ENCODE measurements at regions not wholly inside any gene's neighbourhood (a gene's known extent, or its start where the extent isn't known, plus 50 kb on each side); places are given as distances from the start of the nearest gene placed in this dataset.

DNA sequence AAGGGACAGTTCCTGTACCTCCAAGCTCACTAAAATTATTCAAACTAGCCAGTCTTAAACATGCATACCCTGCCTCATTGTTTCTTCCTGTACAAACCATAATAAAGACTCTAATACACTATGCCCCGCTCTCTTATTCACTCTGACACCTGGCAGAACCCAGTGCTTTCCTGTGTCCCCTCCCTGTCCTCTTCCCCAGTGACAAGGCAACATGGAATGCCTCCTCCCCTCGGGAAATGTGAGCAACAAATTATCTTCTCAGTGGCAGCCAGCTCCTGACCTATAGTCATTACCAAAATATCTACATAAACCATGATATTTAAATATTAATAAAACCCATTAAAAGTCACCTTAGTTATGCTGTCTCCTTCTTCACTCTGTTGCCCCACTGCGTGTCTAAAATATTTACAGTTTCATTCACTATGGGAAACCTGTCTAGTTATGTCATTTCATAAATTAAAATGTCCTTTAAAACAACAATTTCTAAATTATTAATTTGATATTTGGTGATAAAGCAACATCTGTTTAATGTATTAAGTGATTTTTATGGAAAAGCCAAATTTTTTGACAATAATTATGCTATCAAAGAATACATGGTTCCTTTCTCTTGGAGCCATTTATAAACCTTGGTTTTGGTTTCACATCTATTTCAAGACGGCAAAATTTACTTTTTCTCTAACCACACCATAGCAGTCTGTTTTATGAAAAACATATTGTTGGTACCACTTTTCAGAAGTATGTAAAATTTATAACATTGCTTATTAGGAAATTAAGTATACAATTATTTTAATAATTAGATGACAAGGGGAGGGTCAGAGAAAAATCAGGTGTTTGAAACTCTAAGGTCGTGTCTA lies 1355.2 kb downstream of the XPNPEP1 start:
- no peak overlapping the region for H3K4me3 ChIP-seq (ENCODE audit: low read depth, low read length)
- TF ChIP-seq, protein P1, sequence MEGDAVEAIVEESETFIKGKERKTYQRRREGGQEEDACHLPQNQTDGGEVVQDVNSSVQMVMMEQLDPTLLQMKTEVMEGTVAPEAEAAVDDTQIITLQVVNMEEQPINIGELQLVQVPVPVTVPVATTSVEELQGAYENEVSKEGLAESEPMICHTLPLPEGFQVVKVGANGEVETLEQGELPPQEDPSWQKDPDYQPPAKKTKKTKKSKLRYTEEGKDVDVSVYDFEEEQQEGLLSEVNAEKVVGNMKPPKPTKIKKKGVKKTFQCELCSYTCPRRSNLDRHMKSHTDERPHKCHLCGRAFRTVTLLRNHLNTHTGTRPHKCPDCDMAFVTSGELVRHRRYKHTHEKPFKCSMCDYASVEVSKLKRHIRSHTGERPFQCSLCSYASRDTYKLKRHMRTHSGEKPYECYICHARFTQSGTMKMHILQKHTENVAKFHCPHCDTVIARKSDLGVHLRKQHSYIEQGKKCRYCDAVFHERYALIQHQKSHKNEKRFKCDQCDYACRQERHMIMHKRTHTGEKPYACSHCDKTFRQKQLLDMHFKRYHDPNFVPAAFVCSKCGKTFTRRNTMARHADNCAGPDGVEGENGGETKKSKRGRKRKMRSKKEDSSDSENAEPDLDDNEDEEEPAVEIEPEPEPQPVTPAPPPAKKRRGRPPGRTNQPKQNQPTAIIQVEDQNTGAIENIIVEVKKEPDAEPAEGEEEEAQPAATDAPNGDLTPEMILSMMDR (IDR thresholded peaks at IDR 0.05; ENCODE audit: insufficient read depth, low read length, missing control alignments) = no peak
- DNase-seq (ENCODE audit: low read depth, low spot score) = no peak
- ChIA-PET CTCF (no interaction called here), POLR2A (no interaction called here)

DNA sequence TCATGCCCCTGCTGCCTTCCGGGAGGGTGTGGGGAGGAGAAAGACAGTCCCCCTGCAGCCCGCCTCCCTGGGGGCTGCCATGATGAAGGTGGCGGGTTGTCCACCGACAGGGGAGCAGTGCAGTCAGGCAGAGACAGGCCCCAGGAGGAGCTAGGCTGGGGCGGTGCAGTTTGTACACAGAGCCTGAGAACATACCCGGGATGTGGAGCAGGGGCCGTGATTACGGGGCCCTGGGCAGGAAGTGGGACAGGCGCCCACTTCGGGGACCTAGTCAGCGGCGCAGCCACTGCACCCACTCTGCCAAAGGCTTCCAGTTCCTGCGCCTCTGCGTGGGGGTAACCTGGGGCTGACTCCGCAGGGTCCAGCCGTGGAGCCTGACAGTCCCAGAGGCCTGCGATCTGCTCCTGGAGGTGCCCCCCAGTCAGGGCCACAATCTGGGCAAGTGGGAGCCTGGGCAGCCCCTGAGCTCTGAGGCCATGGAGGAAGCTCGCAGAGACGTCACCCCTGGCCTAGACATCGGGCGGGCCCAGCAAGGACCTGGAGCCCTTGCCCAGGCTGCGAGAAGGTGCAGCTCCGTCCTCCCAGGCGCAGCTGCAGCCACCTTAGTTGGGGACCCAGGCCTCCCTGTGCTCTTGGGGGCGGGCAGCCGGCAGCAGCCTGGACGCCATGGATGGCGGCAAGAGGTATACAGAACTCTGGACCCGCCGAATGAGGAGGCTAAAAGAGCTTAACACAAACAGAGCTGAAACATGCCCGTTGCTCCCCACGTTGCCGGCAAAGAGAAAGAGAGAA lies 1356.8 kb downstream of the XPNPEP1 start:
- CTCF ChIA-PET = no interaction called here
- no peak for DNase-seq (ENCODE audit: low read depth, low spot score)
- H3K4me3 ChIP-seq (ENCODE audit: low read depth, low read length) = no peak overlapping the region
- POLR2A ChIA-PET = no interaction called here
- TF ChIP-seq, protein P1 (IDR thresholded peaks at IDR 0.05; ENCODE audit: insufficient read depth, low read length, missing control alignments) = no peak

DNA sequence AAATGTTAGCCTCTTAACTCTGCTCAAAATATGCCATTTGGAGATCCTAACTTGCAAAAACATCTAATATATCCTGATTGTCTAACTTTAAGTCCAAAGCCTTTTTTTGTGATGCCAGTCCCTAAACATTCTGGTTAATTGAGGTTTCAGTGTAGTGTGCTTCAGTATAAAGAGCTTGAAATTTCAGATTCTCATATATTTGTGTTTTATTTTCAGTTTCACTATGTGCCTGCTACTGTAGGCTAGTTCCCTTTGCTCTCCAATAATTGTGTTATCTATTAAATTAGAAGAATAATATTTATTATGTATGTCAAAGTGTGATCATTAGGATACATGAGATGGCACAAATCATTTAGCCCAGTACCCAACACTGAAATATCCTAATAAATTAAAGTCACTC lies 1361.2 kb downstream of the XPNPEP1 start:
- ChIA-PET CTCF (interaction anchor here (0.6 to 1.1 kb wide), 2 partner anchors 20 to 486 kb away, joined by 3 read pairs; no protein-coding TSS in a partner anchor), POLR2A (no interaction called here)
- H3K4me3 ChIP-seq (ENCODE audit: low read depth, low read length) = no peak overlapping the region
- DNase-seq (ENCODE audit: low read depth, low spot score) = no peak
- TF ChIP-seq, protein P1 (IDR thresholded peaks at IDR 0.05; ENCODE audit: insufficient read depth, low read length, missing control alignments) = no peak

DNA sequence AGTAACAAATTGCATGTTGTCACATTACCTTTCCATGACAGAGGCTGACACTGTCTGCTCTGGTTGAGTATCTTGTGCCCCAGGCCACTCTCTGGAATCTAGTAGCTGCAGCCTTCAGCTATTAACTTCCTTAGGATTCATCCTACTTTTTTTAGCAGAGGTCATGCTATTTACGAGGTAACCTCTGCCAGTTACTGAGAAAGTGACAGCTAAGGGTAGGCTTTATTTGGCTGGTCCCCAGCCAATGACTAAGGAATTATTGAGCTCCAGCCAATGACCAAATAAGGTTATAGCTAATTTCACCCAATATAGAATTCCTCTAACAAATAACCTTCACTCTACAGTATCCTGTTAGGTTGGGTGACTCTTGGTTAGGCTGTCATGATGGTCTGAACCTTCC lies 1361.7 kb downstream of the XPNPEP1 start:
- CTCF ChIA-PET = interaction anchor here (1.1 kb wide), 1 partner anchor 19 kb away, joined by 3 read pairs; no protein-coding TSS in a partner anchor
- H3K4me3 ChIP-seq (ENCODE audit: low read depth, low read length) = no peak overlapping the region
- TF ChIP-seq, protein P1 (IDR thresholded peaks at IDR 0.05; ENCODE audit: insufficient read depth, low read length, missing control alignments) = no peak
- POLR2A ChIA-PET = no interaction called here
- DNase-seq (ENCODE audit: low read depth, low spot score) = peak; percentile 17

DNA sequence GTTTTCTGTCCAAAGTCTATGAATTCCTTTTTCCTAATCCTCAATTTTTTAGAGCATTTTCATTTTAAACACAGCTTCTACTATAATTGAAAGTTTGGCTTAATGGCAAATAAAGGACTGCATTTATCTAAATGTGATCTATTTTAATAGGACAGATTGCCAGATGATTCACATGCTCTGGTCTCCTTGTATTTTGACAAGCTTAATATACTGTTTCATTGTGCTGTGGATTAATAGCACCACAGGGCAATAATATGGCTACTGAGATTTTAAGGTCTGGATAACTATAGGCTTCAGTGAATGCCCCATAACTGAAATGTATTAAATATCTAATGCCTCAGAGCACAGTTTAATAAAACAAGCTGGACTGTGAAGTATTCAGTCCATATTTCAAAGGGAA lies 1362.8 kb downstream of the XPNPEP1 start:
- no peak for DNase-seq (ENCODE audit: low read depth, low spot score)
- ChIA-PET CTCF (no interaction called here), POLR2A (no interaction called here)
- no peak overlapping the region for H3K4me3 ChIP-seq (ENCODE audit: low read depth, low read length)
- TF ChIP-seq, protein P1 (IDR thresholded peaks at IDR 0.05; ENCODE audit: insufficient read depth, low read length, missing control alignments) = no peak

DNA sequence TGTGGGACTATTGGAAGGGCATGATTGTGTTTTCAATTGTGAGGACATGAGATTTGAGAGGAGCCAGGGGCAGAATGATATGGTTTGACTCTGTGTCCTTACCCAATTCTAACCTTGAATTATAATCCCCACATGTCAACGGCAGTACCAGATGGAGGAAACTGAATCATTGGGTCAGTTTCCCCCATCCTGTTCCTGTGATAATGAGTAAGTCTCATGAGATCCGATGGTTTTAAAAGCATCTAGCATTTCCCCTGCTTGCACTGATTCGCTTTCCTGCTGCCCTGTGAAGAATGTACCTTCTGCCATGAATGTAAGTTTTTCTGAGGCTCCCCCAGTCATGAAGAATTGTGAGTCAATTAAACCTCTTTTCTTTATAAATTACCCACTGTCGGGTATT lies 1367.1 kb downstream of the XPNPEP1 start:
- TF ChIP-seq, protein P1 (IDR thresholded peaks at IDR 0.05; ENCODE audit: insufficient read depth, low read length, missing control alignments) = no peak
- POLR2A ChIA-PET = no interaction called here

More for the DNA sequence above, 1367.1 kb downstream of the XPNPEP1 start:
- no peak for DNase-seq (ENCODE audit: low read depth, low spot score)
- CTCF ChIA-PET = no interaction called here
- H3K4me3 ChIP-seq (ENCODE audit: low read depth, low read length) = no peak overlapping the region

Data from AG04449 (cell line).